HG02840 (cell line): ENCODE measurements at regions not wholly inside any gene's neighbourhood (a gene's known extent, or its start where the extent isn't known, plus 50 kb on each side); places are given as distances from the start of the nearest gene placed in this dataset.
A peak's percentile ranks its signal among the peaks of the same experiment; 100 is the strongest.
"Not testable (repeated sequence)": the region's sequence is repeated elsewhere in the genome, so short reads cannot be mapped to it uniquely, and the experiment has no call there.

Experiments used
- ATAC-seq: cut with Tn5 transposase; IDR thresholded peaks from one replicate; pipeline ENCODE4 v1.9.1; 2021; ENCODE audit warnings: mild to moderate bottlenecking, moderate library complexity, moderate number of reproducible peaks; ENCODE audit not compliant: unreplicated experiment, low FRiP score

- ATAC-seq: not testable (repeated sequence)
Observed at GRCh38 chr9:73337182-73337581, 185.5 kb downstream of the ANXA1 start.

- no peak for ATAC-seq
Observed at GRCh38 chr9:73344060-73344459, 192.4 kb downstream of the ANXA1 start.

GRCh38 chr9:73347123-73347522, 195.5 kb downstream of the ANXA1 start:
- ATAC-seq: no peak

GRCh38 chr9:73347720-73348119, 196.1 kb downstream of the ANXA1 start:
- ATAC-seq: no peak

- no peak for ATAC-seq
Observed at GRCh38 chr9:73348471-73348870, 196.8 kb downstream of the ANXA1 start.

GRCh38 chr9:73349476-73349875, 197.8 kb downstream of the ANXA1 start:
- ATAC-seq: no peak

GRCh38 chr9:73357607-73358006, 205.9 kb downstream of the ANXA1 start:
- no peak for ATAC-seq

- no peak for ATAC-seq
Observed at GRCh38 chr9:73370053-73370452, 218.4 kb downstream of the ANXA1 start.

- no peak for ATAC-seq
Observed at GRCh38 chr9:73371801-73372200, 220.1 kb downstream of the ANXA1 start.

GRCh38 chr9:73380411-73380810, 228.7 kb downstream of the ANXA1 start:
- ATAC-seq: no peak

- ATAC-seq: no peak
Observed at GRCh38 chr9:73402081-73403028, 250.7 kb downstream of the ANXA1 start.

- no peak for ATAC-seq
Observed at GRCh38 chr9:73411494-73411893, 259.8 kb downstream of the ANXA1 start.

GRCh38 chr9:73412874-73413273, 261.2 kb downstream of the ANXA1 start:
- ATAC-seq: no peak

GRCh38 chr9:73423891-73424290, 272.2 kb downstream of the ANXA1 start:
- ATAC-seq: no peak

- no peak for ATAC-seq
Observed at GRCh38 chr9:73426269-73426668, 274.6 kb downstream of the ANXA1 start.

GRCh38 chr9:73434826-73435225, 283.2 kb downstream of the ANXA1 start:
- ATAC-seq: no peak

GRCh38 chr9:73437758-73438157, 286.1 kb downstream of the ANXA1 start:
- peak; percentile 70 for ATAC-seq

GRCh38 chr9:73439839-73440238, 288.2 kb downstream of the ANXA1 start:
- not testable (repeated sequence) for ATAC-seq

GRCh38 chr9:73441223-73441622, 289.6 kb downstream of the ANXA1 start:
- no peak for ATAC-seq

- ATAC-seq: no peak
Observed at GRCh38 chr9:73441890-73442818, 290.5 kb downstream of the ANXA1 start.

GRCh38 chr9:73444821-73445220, 293.2 kb downstream of the ANXA1 start:
- no peak for ATAC-seq
